ENCODE measurements at regions not wholly inside any gene's neighbourhood (a gene's known extent, or its start where the extent isn't known, plus 50 kb on each side); places are given as distances from the start of the nearest gene placed in this dataset.

DNA sequence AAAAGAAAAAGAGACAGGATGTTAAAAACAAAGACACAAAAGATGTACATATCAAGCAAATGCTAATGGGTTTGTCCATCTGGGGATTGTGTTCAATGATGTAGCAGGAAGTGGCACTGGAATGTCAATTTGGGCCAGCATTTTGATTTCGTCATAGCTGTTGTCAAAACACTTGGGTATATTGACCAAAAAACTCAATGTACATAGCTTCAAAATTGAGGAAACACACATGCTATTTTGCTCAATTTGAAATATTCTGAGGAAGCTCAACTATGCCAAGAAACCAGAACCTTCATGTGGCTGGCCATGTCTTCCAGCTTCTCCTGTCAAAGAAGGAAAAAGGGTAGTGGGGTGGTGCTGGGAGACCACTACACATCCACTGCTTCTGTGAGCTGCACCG is 212.7 kb upstream of the GHITM start:
- DNase-seq (ENCODE audit: low read depth in 1 of 2, low spot score in 1 of 2), result no peak

GRCh38 chr10:83927166-83927565 is 212.1 kb upstream of the GHITM start:
- no peak for DNase-seq (ENCODE audit: low read depth in 1 of 2, low spot score in 1 of 2)

DNA sequence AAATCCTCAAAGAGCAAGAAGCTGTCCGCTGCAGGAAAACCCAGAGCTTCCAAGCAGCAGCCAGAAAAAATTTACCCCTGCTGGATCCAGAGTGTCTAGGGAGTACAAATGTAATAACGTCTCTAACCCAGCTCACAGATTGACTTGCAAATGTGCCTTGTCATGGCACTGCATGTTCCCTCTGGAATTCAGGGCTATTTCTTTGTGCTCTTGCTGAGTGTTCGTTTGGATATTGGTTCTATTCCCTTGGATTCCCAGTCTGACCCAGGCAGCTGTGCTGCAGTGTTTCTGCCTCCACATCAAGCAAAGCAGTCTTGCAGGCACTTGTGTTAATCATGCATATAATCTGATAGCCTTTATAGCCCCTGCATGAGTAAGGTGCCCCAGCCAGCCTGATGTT is 209.9 kb upstream of the GHITM start:
- DNase-seq (ENCODE audit: low read depth in 1 of 2, low spot score in 1 of 2), result no peak

DNA sequence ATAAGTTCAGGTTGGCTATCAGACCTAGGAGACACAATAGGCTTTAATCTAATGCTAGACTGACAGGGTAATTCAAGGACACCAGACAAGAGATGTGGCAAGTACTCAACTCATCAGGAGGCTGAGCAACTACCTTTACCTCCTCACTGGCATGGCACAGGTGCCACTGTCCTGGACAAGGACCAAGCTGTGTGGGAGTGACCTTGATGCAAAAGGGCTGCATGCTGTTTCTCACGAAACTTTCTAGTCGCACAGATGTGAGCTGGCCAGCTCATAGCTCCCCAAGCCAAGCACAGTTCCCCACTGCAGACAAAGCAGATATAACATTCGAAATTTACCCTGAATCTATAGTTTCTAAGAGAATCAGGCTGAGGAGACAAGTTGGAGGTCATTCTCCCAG is 207.6 kb upstream of the GHITM start:
- DNase-seq (ENCODE audit: low read depth in 1 of 2, low spot score in 1 of 2), result no peak

DNA sequence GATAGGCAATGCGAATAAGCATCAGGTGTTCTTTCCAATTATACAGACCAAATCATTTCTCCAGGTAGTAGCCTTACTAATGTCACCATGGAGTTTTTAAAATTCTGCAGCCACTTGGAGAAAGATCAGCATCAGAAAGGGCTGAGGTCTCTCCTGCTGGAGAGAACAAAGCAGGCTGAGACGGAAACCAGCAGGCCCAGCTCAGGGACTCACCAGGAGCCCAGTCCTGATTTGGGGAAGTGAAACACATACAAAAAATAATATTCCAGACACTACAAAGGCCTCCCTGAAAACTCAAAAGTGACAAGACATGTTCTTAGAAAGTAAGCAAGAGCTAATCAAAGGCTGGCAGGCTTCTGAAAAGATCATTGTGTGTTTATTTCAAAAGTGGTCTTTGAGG is 207.1 kb upstream of the GHITM start:
- no peak for DNase-seq (ENCODE audit: low read depth in 1 of 2, low spot score in 1 of 2)

DNA sequence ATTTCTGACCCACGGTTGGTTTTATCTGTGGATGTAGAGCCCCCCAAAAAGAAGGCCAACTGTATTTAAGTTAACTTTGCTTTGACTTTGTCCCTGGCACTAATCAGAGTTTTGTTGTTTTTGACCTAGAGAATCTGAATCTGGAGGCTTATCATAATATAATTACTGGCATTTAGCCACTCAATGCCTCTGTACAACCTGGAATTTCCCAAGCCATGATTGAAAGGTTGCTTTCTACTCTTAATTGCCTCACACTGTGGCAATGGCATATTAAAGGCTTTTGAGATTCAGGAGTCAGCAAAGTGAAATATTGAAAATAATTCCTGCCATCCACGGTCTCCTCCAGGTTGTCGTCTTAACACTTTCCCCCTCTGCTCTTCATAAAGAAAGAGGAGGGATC is 205.2 kb upstream of the GHITM start:
- DNase-seq (ENCODE audit: low read depth in 1 of 2, low spot score in 1 of 2), result no peak

- no peak for DNase-seq (ENCODE audit: low read depth in 1 of 2, low spot score in 1 of 2)
Observed at GRCh38 chr10:83934641-83935338, 204.5 kb upstream of the GHITM start.

- DNase-seq (ENCODE audit: low read depth in 1 of 2, low spot score in 1 of 2), result no peak
Observed at GRCh38 chr10:83935339-83935736, 204.0 kb upstream of the GHITM start.

GRCh38 chr10:83935911-83936310 is 203.4 kb upstream of the GHITM start:
- no peak for DNase-seq (ENCODE audit: low read depth in 1 of 2, low spot score in 1 of 2)

DNA sequence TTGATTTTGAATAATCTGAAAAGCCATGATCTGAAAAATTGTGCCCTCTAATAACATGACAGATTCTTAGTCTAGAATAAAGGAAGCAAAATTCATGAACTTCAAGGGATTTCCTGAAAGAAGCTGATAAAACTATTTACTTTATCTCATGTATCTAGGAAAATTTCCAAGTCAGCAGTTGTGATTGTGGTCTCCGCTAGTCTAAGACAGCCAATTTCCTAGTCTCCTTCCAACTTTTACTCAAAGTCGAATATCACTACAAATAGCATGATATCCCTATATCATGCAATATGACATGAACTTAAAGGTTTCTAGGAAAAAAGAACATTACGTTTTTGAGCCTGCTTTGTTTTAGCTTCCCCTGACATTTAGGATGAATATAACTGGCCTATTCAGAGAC is 202.1 kb upstream of the GHITM start:
- no peak for DNase-seq (ENCODE audit: low read depth in 1 of 2, low spot score in 1 of 2)

- no peak for DNase-seq (ENCODE audit: low read depth in 1 of 2, low spot score in 1 of 2)
Observed at GRCh38 chr10:83937826-83938225, 201.5 kb upstream of the GHITM start.

- DNase-seq (ENCODE audit: low read depth in 1 of 2, low spot score in 1 of 2), result no peak
Observed at GRCh38 chr10:83941189-83941588, 198.1 kb upstream of the GHITM start.

- no peak for DNase-seq (ENCODE audit: low read depth in 1 of 2, low spot score in 1 of 2)
Observed at GRCh38 chr10:83942410-83942809, 196.9 kb upstream of the GHITM start.

GRCh38 chr10:83943049-83943448 is 196.3 kb upstream of the GHITM start:
- no peak for DNase-seq (ENCODE audit: low read depth in 1 of 2, low spot score in 1 of 2)

DNA sequence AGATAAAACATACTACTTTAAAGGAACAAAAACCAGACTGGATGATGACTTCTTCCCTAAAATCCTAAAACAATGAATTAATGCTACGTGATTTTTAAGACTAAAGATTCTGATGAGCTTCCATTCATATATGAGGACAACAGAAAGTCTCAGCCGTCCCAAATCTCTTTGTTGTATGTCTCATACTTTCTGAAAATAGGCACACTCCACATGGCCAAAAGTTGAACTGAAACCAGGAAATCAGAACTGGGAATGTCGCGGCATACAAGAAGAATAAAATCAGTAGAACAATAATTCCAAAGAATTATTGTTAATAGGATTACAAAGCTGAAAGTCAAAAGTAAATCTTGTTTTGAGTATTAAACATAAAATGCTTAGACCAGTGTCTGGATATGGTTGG is 195.4 kb upstream of the GHITM start:
- DNase-seq (ENCODE audit: low read depth in 1 of 2, low spot score in 1 of 2), result no peak

GRCh38 chr10:83945982-83946718 is 193.2 kb upstream of the GHITM start:
- DNase-seq (ENCODE audit: low read depth in 1 of 2, low spot score in 1 of 2), result no peak

DNA sequence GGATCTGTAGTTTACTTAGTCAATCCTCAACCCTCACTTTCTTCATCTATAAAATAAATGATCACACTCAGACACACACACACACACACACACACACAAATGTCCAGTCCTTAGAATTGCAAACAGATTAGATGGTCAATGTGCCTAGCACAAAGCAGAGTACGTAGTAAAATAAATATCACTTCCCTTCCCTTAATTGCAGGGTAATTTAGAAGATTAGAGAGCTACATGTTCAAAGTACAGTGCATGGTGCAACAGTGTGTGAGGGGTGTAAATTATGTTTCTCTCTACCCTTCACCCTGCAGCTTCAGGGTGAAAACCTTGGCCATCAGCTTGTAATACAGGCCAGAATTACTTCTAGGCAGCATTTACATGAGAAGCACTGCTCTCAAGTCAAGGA is 187.0 kb upstream of the GHITM start:
- no peak for DNase-seq (ENCODE audit: low read depth in 1 of 2, low spot score in 1 of 2)

GRCh38 chr10:83953589-83953988 is 185.7 kb upstream of the GHITM start:
- no peak for DNase-seq (ENCODE audit: low read depth in 1 of 2, low spot score in 1 of 2)

GRCh38 chr10:83954193-83954799 is 185.0 kb upstream of the GHITM start:
- no peak for DNase-seq (ENCODE audit: low read depth in 1 of 2, low spot score in 1 of 2)

GRCh38 chr10:83955406-83955805 is 183.9 kb upstream of the GHITM start:
- no peak for DNase-seq (ENCODE audit: low read depth in 1 of 2, low spot score in 1 of 2)

GRCh38 chr10:83957168-83957947 is 182.0 kb upstream of the GHITM start:
- no peak for DNase-seq (ENCODE audit: low read depth in 1 of 2, low spot score in 1 of 2)

DNA sequence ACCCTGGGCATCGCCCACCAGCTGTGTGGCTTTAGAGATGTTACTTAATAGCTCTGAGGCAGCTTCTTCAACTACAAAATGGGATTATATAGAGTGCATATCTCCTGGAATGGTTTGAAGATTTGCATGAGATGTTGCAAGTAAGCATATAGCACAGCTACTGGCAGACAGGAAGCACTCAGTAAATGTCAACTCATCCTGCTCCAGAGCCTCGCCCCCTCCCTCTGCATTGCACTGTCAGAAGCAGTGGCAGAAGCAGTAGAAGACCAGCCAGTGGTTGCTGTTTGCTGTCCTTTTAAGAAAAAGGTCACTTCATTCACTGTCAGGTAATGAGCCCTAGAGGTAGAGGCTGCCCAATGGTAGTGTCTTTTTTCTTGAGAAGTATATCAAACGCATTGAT is 180.0 kb upstream of the GHITM start:
- DNase-seq (ENCODE audit: low read depth in 1 of 2, low spot score in 1 of 2), result no peak
